Natural killer cell (primary cell): ENCODE measurements at regions not wholly inside any gene's neighbourhood (a gene's known extent, or its start where the extent isn't known, plus 50 kb on each side); places are given as distances from the start of the nearest gene placed in this dataset.
A peak's percentile ranks its signal among the peaks of the same experiment; 100 is the strongest.
"Not testable (repeated sequence)": the region's sequence is repeated elsewhere in the genome, so short reads cannot be mapped to it uniquely, and the experiment has no call there.

Experiments used
- ATAC-seq, 3 donors: fragments of 150-1000 bp in 2 of 3; fragments of 200-7000 bp in 1 of 3; cut with Tn5 transposase; 1 replicate in 1 of 3; 2 replicates in 2 of 3; pipeline ENCODE4 v1.10.0; 2021; ENCODE audit warnings: mild to moderate bottlenecking in 2 of 3, moderate library complexity in 2 of 3
- DNase-seq, 2 donors: peaks; one replicate each; pipeline versions ENCODE4 v3.0.0 to v3.0.0-alpha.2; 2013 to 2021; ENCODE audit warnings: mixed read lengths in 1 of 2
- H3K27ac ChIP-seq: one replicate; pipeline ENCODE4 v1.5.1; 2013; ENCODE audit warnings: mild to moderate bottlenecking, low read length
- H3K27me3 ChIP-seq: one replicate; pipeline ENCODE4 v1.6.1; 2013; ENCODE audit warnings: low read length; ENCODE audit not compliant: control insufficient read depth, insufficient read depth
- H3K36me3 ChIP-seq: one replicate; pipeline ENCODE4 v1.6.1; 2013; ENCODE audit warnings: low read length; ENCODE audit not compliant: control insufficient read depth, insufficient read depth
- H3K4me1 ChIP-seq: one replicate; pipeline ENCODE4 v1.6.1; 2013; ENCODE audit warnings: low read length; ENCODE audit not compliant: control insufficient read depth, insufficient read depth
- H3K4me3 ChIP-seq: one replicate; pipeline ENCODE4 v1.5.1; 2013; ENCODE audit warnings: low read length
- H3K9me3 ChIP-seq: one replicate; pipeline ENCODE4 v1.6.1; 2013; ENCODE audit warnings: low read length; ENCODE audit not compliant: control insufficient read depth, insufficient read depth
- H3K27ac Mint-ChIP-seq, 2 donors: one replicate each; pipeline ENCODE4 v1.8.0; 2022; ENCODE audit warnings: mild to moderate bottlenecking in 2 of 2, mixed read lengths in 2 of 2, moderate library complexity in 1 of 2
- H3K27me3 Mint-ChIP-seq, 2 donors: one replicate each; pipeline ENCODE4 v1.8.0; 2022; ENCODE audit warnings: low read depth in 2 of 2, mixed read lengths in 2 of 2
- H3K36me3 Mint-ChIP-seq: one replicate; pipeline ENCODE4 v1.8.0; 2022; ENCODE audit warnings: mixed read lengths
- H3K4me1 Mint-ChIP-seq, 2 donors: one replicate each; pipeline ENCODE4 v1.8.0; 2022; ENCODE audit warnings: mixed read lengths in 2 of 2
- H3K4me3 Mint-ChIP-seq: one replicate; pipeline ENCODE4 v1.8.0; 2022; ENCODE audit warnings: mild to moderate bottlenecking, moderate library complexity, mixed read lengths
- H3K9me3 Mint-ChIP-seq, 2 donors: one replicate each; pipeline ENCODE4 v1.8.0; 2022; ENCODE audit warnings: mixed read lengths in 2 of 2
- CTCF ChIP-seq: fragments of 200-600 bp; IDR thresholded peaks from one replicate; pipeline ENCODE4 v1.8.0; 2022; ENCODE audit warnings: antibody characterized with exemption
- WGBS: methylation state at CpG from one replicate; pipeline ENCODE4 v1.1.7; 2013; ENCODE audit warnings: missing lambda C conversion rate; ENCODE audit not compliant: insufficient coverage; 5-methylcytosine and 5-hydroxymethylcytosine counted together
- intact Hi-C: fragments of 100-400 bp; cut with micrococcal nuclease; formaldehyde crosslinking; loops from one replicate; pipeline ENCODE4 v1.14.2; 2022

DNA sequence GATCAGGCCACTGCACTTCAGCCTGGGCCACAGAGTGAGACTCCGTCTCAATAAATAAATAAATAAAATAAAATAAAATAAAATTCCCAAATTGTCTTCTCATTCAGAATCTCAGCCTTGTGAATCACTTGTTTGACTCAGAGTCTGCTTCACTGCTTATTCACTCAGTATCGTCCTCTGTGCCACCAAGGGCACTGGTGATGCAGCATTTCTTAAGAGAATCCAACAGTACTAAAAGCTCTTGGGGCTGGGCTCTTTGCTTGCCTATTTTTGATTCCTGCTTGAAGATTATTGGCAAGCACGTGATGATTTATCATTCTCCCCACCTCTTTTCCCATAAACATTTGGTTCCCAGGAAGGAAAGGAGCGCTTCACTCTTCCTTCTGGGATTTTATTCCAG is 54.8 kb upstream of the HMGB1 start:
- intact Hi-C loops, result no loop called here
- H3K27ac ChIP-seq, result no peak overlapping the region
- DNase-seq (no peak), ATAC-seq (no peak)
- TF ChIP-seq CTCF, result no peak
- Mint-ChIP-seq H3K27me3 (peaks cover 0 to 6% of the 10 kb centered on the region in 2 donors), H3K4me3 (no peak overlapping the region), H3K4me1 (no peaks in the 10 kb centered on the region), H3K36me3 (no peaks in the 10 kb centered on the region), H3K9me3 (no peaks in the 10 kb centered on the region), H3K27ac (no peak overlapping the region)
- WGBS, result 93% methylated on average over 4 of the region's 4 CpGs
- H3K9me3 ChIP-seq, result no peaks in the 10 kb centered on the region
- H3K36me3 ChIP-seq, result no peaks in the 10 kb centered on the region
- no peaks in the 10 kb centered on the region for H3K27me3 ChIP-seq
- no peaks in the 10 kb centered on the region for H3K4me1 ChIP-seq
- H3K4me3 ChIP-seq, result no peak overlapping the region

- no peaks in the 10 kb centered on the region for H3K9me3 Mint-ChIP-seq
- WGBS, result 83% methylated on average over 2 of the region's 2 CpGs
- H3K27me3 ChIP-seq, result no peaks in the 10 kb centered on the region
- peaks cover 0 to 6% of the 10 kb centered on the region in 2 donors for H3K27me3 Mint-ChIP-seq
- no peaks in the 10 kb centered on the region for H3K9me3 ChIP-seq
- no peaks in the 10 kb centered on the region for H3K4me1 Mint-ChIP-seq
- no peak overlapping the region for H3K27ac Mint-ChIP-seq
- H3K4me3 Mint-ChIP-seq, result no peak overlapping the region
- H3K27ac ChIP-seq, result no peak overlapping the region
- DNase-seq (no peak), ATAC-seq (no peak)
- no peak overlapping the region for H3K4me3 ChIP-seq
- no peaks in the 10 kb centered on the region for H3K36me3 ChIP-seq
- no peaks in the 10 kb centered on the region for H3K4me1 ChIP-seq
- no peaks in the 10 kb centered on the region for H3K36me3 Mint-ChIP-seq
- TF ChIP-seq CTCF, result no peak
- intact Hi-C loops, result no loop called here
Measured at GRCh38 chr13:30523211-30523610, 57.5 kb upstream of the HMGB1 start.

DNA sequence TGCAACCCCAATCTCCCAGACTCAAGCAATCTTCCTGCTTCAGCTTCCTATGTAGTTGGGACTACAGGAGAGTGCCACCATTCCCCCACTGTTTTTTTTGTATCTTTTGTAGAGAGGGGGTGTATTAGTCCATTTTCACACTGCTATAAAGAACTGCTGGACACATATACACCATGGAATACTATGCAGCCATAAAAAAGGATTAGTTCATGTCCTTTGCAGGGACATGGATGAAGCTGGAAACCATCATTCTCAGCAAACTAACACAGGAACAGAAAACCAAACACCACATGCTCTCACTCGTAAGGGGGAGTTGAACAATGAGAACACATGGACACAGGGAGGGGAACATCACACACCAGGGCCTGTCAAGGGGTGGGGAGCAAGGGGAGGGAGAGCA is 58.1 kb upstream of the HMGB1 start:
- intact Hi-C loops, H3K27me3 ChIP-seq, H3K27ac ChIP-seq, H3K9me3 ChIP-seq, H3K4me1 ChIP-seq, H3K4me1 Mint-ChIP-seq, H3K4me3 Mint-ChIP-seq, H3K27ac Mint-ChIP-seq, ATAC-seq, H3K36me3 Mint-ChIP-seq, H3K4me3 ChIP-seq, H3K36me3 ChIP-seq, H3K27me3 Mint-ChIP-seq, DNase-seq, H3K9me3 Mint-ChIP-seq: not testable (repeated sequence)
- no CpG with 5 or more reads among the region's 1 CpG for WGBS

GRCh38 chr13:30525212-30525611 is 59.5 kb upstream of the HMGB1 start:
- H3K36me3 ChIP-seq, H3K27me3 Mint-ChIP-seq, H3K4me3 Mint-ChIP-seq, H3K27me3 ChIP-seq, H3K4me1 ChIP-seq, H3K27ac Mint-ChIP-seq, H3K9me3 Mint-ChIP-seq, ATAC-seq, H3K9me3 ChIP-seq, H3K36me3 Mint-ChIP-seq, H3K4me3 ChIP-seq, H3K27ac ChIP-seq, H3K4me1 Mint-ChIP-seq, intact Hi-C loops: not testable (repeated sequence)
- peak in 1 of 2 donors; percentile 58 for DNase-seq
- WGBS, result 0% methylated on average over 1 of the region's 1 CpG
